OCI-LY3 (cell line): ENCODE measurements at regions not wholly inside any gene's neighbourhood (a gene's known extent, or its start where the extent isn't known, plus 50 kb on each side); places are given as distances from the start of the nearest gene placed in this dataset.
"Not testable (repeated sequence)": the region's sequence is repeated elsewhere in the genome, so short reads cannot be mapped to it uniquely, and the experiment has no call there.

Source experiments
- EZH2phosphoT487 ChIP-seq: fragments of 200-600 bp; shearing (Covaris generic); IDR thresholded peaks from 2 replicates; pipeline ENCODE4 v1.6.1; 2018; ENCODE audit warnings: antibody characterized with exemption, mixed run types, low read depth
- TF ChIP-seq, protein P1 (sequence below): fragments of 200-600, 300-600 bp; sonication (generic); IDR thresholded peaks from 2 replicates; pipeline ENCODE4 v1.5.1; 2014; ENCODE audit warnings: antibody characterized with exemption, low read length, low read depth

DNA sequence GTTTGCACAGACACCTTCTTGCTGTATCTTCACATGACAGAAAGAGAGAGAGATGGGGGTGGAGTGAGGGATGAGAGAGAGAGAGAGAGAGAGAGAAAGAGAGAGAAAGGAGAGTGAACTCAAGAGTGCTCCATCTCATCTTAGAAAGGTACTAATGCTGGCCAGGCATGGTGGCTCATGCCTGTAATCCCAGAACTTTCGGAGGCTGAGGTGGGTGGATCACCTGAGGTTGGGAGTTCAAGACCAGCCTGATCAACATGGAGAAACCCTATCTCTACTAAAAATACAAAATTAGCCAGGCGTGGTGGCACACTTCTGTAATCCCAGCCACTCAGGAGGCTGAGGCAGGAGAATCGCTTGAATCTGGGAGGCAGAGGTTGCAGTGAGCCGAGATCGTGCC is 132.5 kb downstream of the NPIPB5 start:
- TF ChIP-seq, protein P1, sequence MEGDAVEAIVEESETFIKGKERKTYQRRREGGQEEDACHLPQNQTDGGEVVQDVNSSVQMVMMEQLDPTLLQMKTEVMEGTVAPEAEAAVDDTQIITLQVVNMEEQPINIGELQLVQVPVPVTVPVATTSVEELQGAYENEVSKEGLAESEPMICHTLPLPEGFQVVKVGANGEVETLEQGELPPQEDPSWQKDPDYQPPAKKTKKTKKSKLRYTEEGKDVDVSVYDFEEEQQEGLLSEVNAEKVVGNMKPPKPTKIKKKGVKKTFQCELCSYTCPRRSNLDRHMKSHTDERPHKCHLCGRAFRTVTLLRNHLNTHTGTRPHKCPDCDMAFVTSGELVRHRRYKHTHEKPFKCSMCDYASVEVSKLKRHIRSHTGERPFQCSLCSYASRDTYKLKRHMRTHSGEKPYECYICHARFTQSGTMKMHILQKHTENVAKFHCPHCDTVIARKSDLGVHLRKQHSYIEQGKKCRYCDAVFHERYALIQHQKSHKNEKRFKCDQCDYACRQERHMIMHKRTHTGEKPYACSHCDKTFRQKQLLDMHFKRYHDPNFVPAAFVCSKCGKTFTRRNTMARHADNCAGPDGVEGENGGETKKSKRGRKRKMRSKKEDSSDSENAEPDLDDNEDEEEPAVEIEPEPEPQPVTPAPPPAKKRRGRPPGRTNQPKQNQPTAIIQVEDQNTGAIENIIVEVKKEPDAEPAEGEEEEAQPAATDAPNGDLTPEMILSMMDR, result not testable (repeated sequence)
- not testable (repeated sequence) for TF ChIP-seq EZH2phosphoT487
